ENCODE measurements at regions not wholly inside any gene's neighbourhood (a gene's known extent, or its start where the extent isn't known, plus 50 kb on each side); places are given as distances from the start of the nearest gene placed in this dataset.

GRCh38 chr7:19410106-19410505 lies 264.9 kb upstream of the FERD3L start:
- no peak overlapping the region for H3K4me3 Mint-ChIP-seq
- H3K27ac Mint-ChIP-seq: no peak overlapping the region
- no peak for TF ChIP-seq CTCF (IDR thresholded peaks at IDR 0.05)
- no peak overlapping the region for H3K4me3 ChIP-seq (replicated peaks in 1 of 3; ENCODE audit: low read depth in 2 of 3, low read length in 3 of 3)
- H4K20me1 ChIP-seq (ENCODE audit: insufficient read depth, low read length): no peaks in the 10 kb centered on the region
- no peaks in the 10 kb centered on the region for H3K79me2 ChIP-seq (ENCODE audit: insufficient read depth, low read length)
- no peaks in the 10 kb centered on the region for H3K27me3 ChIP-seq (ENCODE audit: control insufficient read depth in 2 of 2, insufficient read depth in 2 of 2, low read length in 2 of 2)
- H3K9ac ChIP-seq (ENCODE audit: insufficient read depth, low read length, poor library complexity, severe bottlenecking): no peak overlapping the region
- intact Hi-C loops (cut with micrococcal nuclease): no loop called here
- no peak for DNase-seq
- peaks cover 6% of the 10 kb centered on the region for H3K4me1 Mint-ChIP-seq
- H3K9me3 ChIP-seq (replicated peaks in 1 of 2; ENCODE audit: control insufficient read depth in 1 of 2, insufficient read depth in 1 of 2, low read length in 2 of 2): no peaks in the 10 kb centered on the region
- H2AFZ ChIP-seq (ENCODE audit: insufficient read depth, low read depth, low read length, poor library complexity, severe bottlenecking): no peak overlapping the region
- H3K4me2 ChIP-seq (replicated peaks; ENCODE audit: extremely low read depth, low read length, poor library complexity, severe bottlenecking): no peak overlapping the region
- peaks cover 5 to 6% of the 10 kb centered on the region in 2 donors for H3K4me1 ChIP-seq (ENCODE audit: control insufficient read depth in 1 of 2, insufficient read depth in 2 of 2, low read length in 2 of 2)
- H3K9me3 Mint-ChIP-seq: peaks cover 0 to 2% (median 0%) of the 10 kb centered on the region in 7 donors
- H3K27ac ChIP-seq (ENCODE audit: low read depth in 1 of 2, low read length in 2 of 2): no peak overlapping the region
- H3K27me3 Mint-ChIP-seq (ENCODE audit: low read depth in 3 of 3): no peaks in the 10 kb centered on the region
- no peaks in the 10 kb centered on the region for H3K36me3 Mint-ChIP-seq
- H3K36me3 ChIP-seq (replicated peaks in 1 of 2; ENCODE audit: control insufficient read depth in 1 of 2, insufficient read depth in 2 of 2, low read length in 2 of 2): no peaks in the 10 kb centered on the region

DNA sequence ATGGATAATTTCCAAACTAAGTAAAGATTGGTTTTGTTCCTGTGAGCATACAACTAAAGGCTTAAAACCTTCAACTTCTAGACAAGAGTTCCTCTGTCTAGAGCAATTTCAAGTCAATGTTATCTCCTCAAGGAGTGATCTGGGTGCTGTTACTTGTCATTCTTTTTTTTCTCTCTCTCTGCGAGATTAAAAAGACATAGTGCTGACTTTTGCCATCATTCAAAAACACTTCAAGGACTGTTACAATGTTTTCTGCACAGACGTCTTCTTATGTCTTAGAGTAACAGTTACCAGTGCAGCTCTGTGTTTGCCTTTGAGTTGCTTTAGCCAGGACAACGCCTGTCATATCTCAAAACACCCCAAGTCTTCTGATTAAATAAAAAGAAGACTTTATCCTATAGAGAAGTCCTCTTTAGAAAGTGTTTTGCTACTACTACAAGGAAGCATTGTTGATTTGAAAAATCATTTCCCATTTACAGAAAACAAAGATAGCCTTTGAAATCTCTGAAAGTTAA lies 263.5 kb upstream of the FERD3L start:
- 40% methylated on average over 1 of the region's 3 CpGs for WGBS (ENCODE audit: insufficient coverage)
- intact Hi-C loops (cut with micrococcal nuclease): no loop called here
- Histone ChIP-seq H3K9me3 (replicated peaks in 1 of 2; ENCODE audit: control insufficient read depth in 1 of 2, insufficient read depth in 1 of 2, low read length in 2 of 2) (no peaks in the 10 kb centered on the region), H3K4me1 (ENCODE audit: control insufficient read depth in 1 of 2, insufficient read depth in 2 of 2, low read length in 2 of 2) (peaks cover 9 to 10% of the 10 kb centered on the region in 2 donors), H3K9ac (ENCODE audit: insufficient read depth, low read length, poor library complexity, severe bottlenecking) (no peak overlapping the region), H3K79me2 (ENCODE audit: insufficient read depth, low read length) (no peaks in the 10 kb centered on the region), H3K36me3 (replicated peaks in 1 of 2; ENCODE audit: control insufficient read depth in 1 of 2, insufficient read depth in 2 of 2, low read length in 2 of 2) (no peaks in the 10 kb centered on the region), H3K27ac (ENCODE audit: low read depth in 1 of 2, low read length in 2 of 2) (no peak overlapping the region), H4K20me1 (ENCODE audit: insufficient read depth, low read length) (no peaks in the 10 kb centered on the region), H3K27me3 (ENCODE audit: control insufficient read depth in 2 of 2, insufficient read depth in 2 of 2, low read length in 2 of 2) (no peaks in the 10 kb centered on the region), H3K4me2 (replicated peaks; ENCODE audit: extremely low read depth, low read length, poor library complexity, severe bottlenecking) (no peak overlapping the region), H2AFZ (ENCODE audit: insufficient read depth, low read depth, low read length, poor library complexity, severe bottlenecking) (no peak overlapping the region), H3K4me3 (replicated peaks in 1 of 3; ENCODE audit: low read depth in 2 of 3, low read length in 3 of 3) (no peak overlapping the region)
- Mint-ChIP-seq H3K9me3 (peaks cover 0 to 2% (median 0%) of the 10 kb centered on the region in 7 donors), H3K36me3 (no peaks in the 10 kb centered on the region), H3K27me3 (ENCODE audit: low read depth in 3 of 3) (no peaks in the 10 kb centered on the region), H3K4me3 (no peak overlapping the region), H3K4me1 (peaks cover 11% of the 10 kb centered on the region), H3K27ac (no peak overlapping the region)
- DNase-seq: no peak
- no peak for TF ChIP-seq CTCF (IDR thresholded peaks at IDR 0.05)

All from CD14-positive monocyte (primary cell).